IMR-90 (cell line): ENCODE measurements at regions not wholly inside any gene's neighbourhood (a gene's known extent, or its start where the extent isn't known, plus 50 kb on each side); places are given as distances from the start of the nearest gene placed in this dataset.

Source experiments
- ATAC-seq: fragments of 200-7000 bp; cut with Tn5 transposase; 2 replicates; pipeline ENCODE4 v1.9.1; 2020; ENCODE audit warnings: low read depth, mild to moderate bottlenecking, moderate library complexity
- BruUV-seq: library from RNA; stranded (reverse); fragments of 400-500 nt; replicated peaks from 2 replicates; lab custom pipeline; 2021; lab: Mats Ljungman, UMichigan
- CTCF ChIA-PET: fragments of 300-600 bp; formaldehyde crosslinking; extraction: SDS; loops from one replicate; lab custom pipeline; 2021; ENCODE audit warnings: antibody characterized with exemption; lab: Yijun Ruan, JAX
- POLR2A ChIA-PET: fragments of 300-600 bp; sonication (Branson Sonifier 250); formaldehyde crosslinking; loops from one replicate; lab custom pipeline; 2022; ENCODE audit warnings: antibody characterized with exemption; ENCODE audit not compliant: unreplicated experiment; lab: Charles Lee
- DNase-seq: peaks from one replicate; pipeline ENCODE4 v3.0.0; 2013
- H2AFZ ChIP-seq: replicated peaks from 2 replicates; pipeline ENCODE3; 2013; ENCODE audit warnings: low read length, mild to moderate bottlenecking; ENCODE audit not compliant: poor library complexity
- H2AK5ac ChIP-seq: 2 replicates; pipeline ENCODE4 v1.6.1; 2013; ENCODE audit warnings: low read depth, low read length, inconsistent platforms
- H2AK9ac ChIP-seq: replicated peaks from 2 replicates; pipeline ENCODE3; 2013; ENCODE audit warnings: mild to moderate bottlenecking, low read depth, low read length, moderate library complexity; ENCODE audit not compliant: poor library complexity
- H2BK120ac ChIP-seq: 2 replicates; pipeline ENCODE4 v1.6.1; 2013; ENCODE audit warnings: low read depth, low read length, inconsistent platforms
- H2BK15ac ChIP-seq: 3 replicates; pipeline ENCODE4 v1.6.1; 2013; ENCODE audit warnings: low read depth, low read length, inconsistent platforms
- H2BK20ac ChIP-seq: 2 replicates; pipeline ENCODE4 v1.6.1; 2013; ENCODE audit warnings: low read depth, mild to moderate bottlenecking, inconsistent platforms, low read length, moderate library complexity
- H2BK5ac ChIP-seq: 2 replicates; pipeline ENCODE4 v1.6.1; 2013; ENCODE audit warnings: mild to moderate bottlenecking, low read depth, low read length, inconsistent platforms; ENCODE audit not compliant: poor library complexity, severe bottlenecking
- H3K14ac ChIP-seq: replicated peaks from 2 replicates; pipeline ENCODE4 v1.6.1; 2013; ENCODE audit warnings: low read depth, low read length, inconsistent platforms
- H3K18ac ChIP-seq: 2 replicates; pipeline ENCODE4 v1.6.1; 2013; ENCODE audit warnings: low read depth, low read length, control low read depth
- H3K23ac ChIP-seq: 2 replicates; pipeline ENCODE4 v1.6.1; 2013; ENCODE audit warnings: low read depth, low read length, inconsistent platforms
- H3K27ac ChIP-seq: 2 replicates; pipeline ENCODE4 v1.5.1; 2013; ENCODE audit warnings: mild to moderate bottlenecking, control low read depth, low read length; ENCODE audit not compliant: insufficient read depth
- H3K27me3 ChIP-seq: 2 replicates; pipeline ENCODE4 v1.6.1; 2013; ENCODE audit warnings: low read length; ENCODE audit not compliant: control insufficient read depth, insufficient read depth
- H3K36me3 ChIP-seq: 2 replicates; pipeline ENCODE4 v1.6.1; 2013; ENCODE audit warnings: low read length, mixed read lengths; ENCODE audit not compliant: control insufficient read depth, insufficient read depth
- H3K4ac ChIP-seq: 2 replicates; pipeline ENCODE4 v1.6.1; 2013; ENCODE audit warnings: low read depth, low read length, inconsistent platforms
- H3K4me1 ChIP-seq: 2 replicates; pipeline ENCODE4 v1.6.1; 2013; ENCODE audit warnings: low read length, mixed read lengths; ENCODE audit not compliant: control insufficient read depth, insufficient read depth
- H3K4me2 ChIP-seq: 2 replicates; pipeline ENCODE4 v1.6.1; 2013; ENCODE audit warnings: low read depth, mild to moderate bottlenecking, control low read depth, low read length, moderate library complexity
- H3K4me3 ChIP-seq: 2 replicates; pipeline ENCODE4 v1.5.1; 2013; ENCODE audit warnings: low read depth, mild to moderate bottlenecking, control low read depth, low read length, moderate library complexity; ENCODE audit not compliant: insufficient read depth
- H3K56ac ChIP-seq: 2 replicates; pipeline ENCODE4 v1.6.1; 2013; ENCODE audit warnings: low read length, inconsistent platforms; ENCODE audit not compliant: insufficient read depth; ENCODE audit errors: extremely low read depth
- H3K79me1 ChIP-seq, 2 experiments: 2 replicates each; pipeline ENCODE4 v1.6.1; 2013; ENCODE audit warnings: low read length in 2 of 2, inconsistent platforms in 1 of 2, low read depth in 1 of 2
- H3K9ac ChIP-seq: 2 replicates; pipeline ENCODE4 v1.6.1; 2013; ENCODE audit warnings: low read depth, low read length, control low read depth
- H3K9me1 ChIP-seq: 2 replicates; pipeline ENCODE4 v1.6.1; 2013; ENCODE audit warnings: low read length, inconsistent platforms; ENCODE audit not compliant: insufficient read depth
- H3K9me3 ChIP-seq: 2 replicates; pipeline ENCODE4 v1.6.1; 2013; ENCODE audit warnings: low read length; ENCODE audit not compliant: control insufficient read depth, insufficient read depth
- H4K20me1 ChIP-seq: 2 replicates; pipeline ENCODE4 v1.6.1; 2013; ENCODE audit warnings: low read length, inconsistent platforms; ENCODE audit not compliant: insufficient read depth
- H4K5ac ChIP-seq: 2 replicates; pipeline ENCODE4 v1.6.1; 2013; ENCODE audit warnings: mild to moderate bottlenecking, low read depth, low read length, control low read depth
- H4K8ac ChIP-seq, 2 experiments: 2 replicates each; pipeline ENCODE4 v1.6.1; 2013; ENCODE audit warnings: low read depth in 2 of 2, low read length in 2 of 2, control low read depth in 1 of 2, inconsistent platforms in 1 of 2
- H4K91ac ChIP-seq: 2 replicates; pipeline ENCODE4 v1.6.1; 2013; ENCODE audit warnings: low read depth, low read length, inconsistent platforms; ENCODE audit not compliant: insufficient read depth
- BHLHE40 ChIP-seq: fragments of 150-350 bp; IDR thresholded peaks from 2 replicates; pipeline ENCODE4 v1.6.1; 2016; ENCODE audit warnings: mild to moderate bottlenecking, low read depth, low read length
- CEBPB ChIP-seq: IDR thresholded peaks from 2 replicates; pipeline ENCODE4 v1.6.1; 2012; ENCODE audit warnings: low read depth, low read length, improper control_type of control experiment
- CHD1 ChIP-seq: IDR thresholded peaks from 2 replicates; pipeline ENCODE4 v1.6.1; 2012; ENCODE audit warnings: low read depth, low read length, improper control_type of control experiment
- CTCF ChIP-seq: conservative IDR thresholded peaks from 2 replicates; pipeline ENCODE4 v1.5.1; 2012; ENCODE audit warnings: mild to moderate bottlenecking, low read depth, low read length, improper control_type of control experiment
- ELK1 ChIP-seq: fragments of 150-350 bp; IDR thresholded peaks from 2 replicates; pipeline ENCODE4 v1.6.1; 2016; ENCODE audit warnings: low read depth, mild to moderate bottlenecking, low read length, moderate library complexity, borderline replicate concordance
- FOS ChIP-seq: fragments of 150-350 bp; IDR thresholded peaks from 2 replicates; pipeline ENCODE4 v1.6.1; 2016; ENCODE audit warnings: low read depth, low read length
- MAFK ChIP-seq: IDR thresholded peaks from 2 replicates; pipeline ENCODE4 v1.6.1; 2012; ENCODE audit warnings: low read depth, low read length, improper control_type of control experiment
- MAZ ChIP-seq: IDR thresholded peaks from 2 replicates; pipeline ENCODE4 v1.6.1; 2012; ENCODE audit warnings: low read depth, mild to moderate bottlenecking, low read length, improper control_type of control experiment, moderate library complexity, borderline replicate concordance
- MXI1 ChIP-seq: IDR thresholded peaks from 2 replicates; pipeline ENCODE4 v1.6.1; 2012; ENCODE audit warnings: low read depth, mild to moderate bottlenecking, low read length, moderate library complexity, borderline replicate concordance
- NFE2L2 ChIP-seq: fragments of 150-350 bp; IDR thresholded peaks from 2 replicates; pipeline ENCODE4 v1.6.1; 2016; ENCODE audit warnings: low read depth, mild to moderate bottlenecking, low read length
- POLR2A ChIP-seq: IDR thresholded peaks from 2 replicates; pipeline ENCODE4 v1.6.1; 2012; ENCODE audit warnings: mild to moderate bottlenecking, low read depth, low read length
- RAD21 ChIP-seq: IDR thresholded peaks from 2 replicates; pipeline ENCODE4 v1.6.1; 2012; ENCODE audit warnings: low read length, improper control_type of control experiment
- RCOR1 ChIP-seq: IDR thresholded peaks from 2 replicates; pipeline ENCODE4 v1.6.1; 2012; ENCODE audit warnings: mild to moderate bottlenecking, low read length, improper control_type of control experiment; ENCODE audit not compliant: insufficient replicate concordance
- RFX5 ChIP-seq: IDR thresholded peaks from 2 replicates; pipeline ENCODE4 v1.8.0; 2012; ENCODE audit warnings: low read depth, mild to moderate bottlenecking, low read length, moderate library complexity
- SMC3 ChIP-seq: fragments of 150-350 bp; IDR thresholded peaks from 2 replicates; pipeline ENCODE4 v1.6.1; 2016; ENCODE audit warnings: low read depth, mild to moderate bottlenecking, antibody characterized with exemption, low read length, moderate library complexity
- USF2 ChIP-seq: fragments of 150-350 bp; IDR thresholded peaks from 2 replicates; pipeline ENCODE4 v1.6.1; 2017; ENCODE audit warnings: mild to moderate bottlenecking, antibody characterized with exemption, low read length, low read depth
- WGBS, 2 experiments: methylation state at CpG; one replicate each; pipeline versions ENCODE4 v1.1.5 to v1.1.7; 2013; ENCODE audit warnings: missing lambda C conversion rate in 2 of 2; ENCODE audit not compliant: insufficient read length in 1 of 2; ENCODE audit errors: extremely low coverage in 2 of 2; 5-methylcytosine and 5-hydroxymethylcytosine counted together
- dilution Hi-C: fragments of 300-500 bp; cut with HindIII; formaldehyde crosslinking; loops from one replicate; pipeline ENCODE4 v1.14.3; 2018; ENCODE audit warnings: low sequenced_read_pairs; ENCODE audit not compliant: unreplicated experiment
- in situ Hi-C: fragments of 300-500 bp; cut with MboI; formaldehyde crosslinking; loops from 3 replicates; pipeline ENCODE4 v1.14.3; 2019; ENCODE audit warnings: low sequenced_read_pairs, inconsistent platforms, mixed read lengths
- intact Hi-C: fragments of 100-400 bp; cut with micrococcal nuclease; formaldehyde crosslinking; loops from 2 replicates; pipeline ENCODE4 v1.10.0; 2022

GRCh38 chr19:28583713-28584112 is 629.2 kb downstream of the UQCRFS1 start:
- Histone ChIP-seq H3K36me3 (no peaks in the 10 kb centered on the region), H2BK120ac (no peak overlapping the region), H3K9me1 (no peaks in the 10 kb centered on the region), H3K56ac (no peak overlapping the region), H4K5ac (no peak overlapping the region), H2BK15ac (no peak overlapping the region), H2AK9ac (no peak overlapping the region), H2BK20ac (no peak overlapping the region), H3K18ac (no peak overlapping the region), H3K9ac (no peak overlapping the region), H3K23ac (no peak overlapping the region), H2BK5ac (no peak overlapping the region), H3K4me3 (no peak overlapping the region), H4K20me1 (no peaks in the 10 kb centered on the region), H3K4me2 (no peak overlapping the region), H3K4me1 (no peaks in the 10 kb centered on the region), H3K79me1 (no peaks in the 10 kb centered on the region), H2AFZ (no peak overlapping the region), H3K4ac (no peak overlapping the region), H2AK5ac (no peak overlapping the region), H4K8ac (no peak overlapping the region), H3K27me3 (no peaks in the 10 kb centered on the region), H3K14ac (no peak overlapping the region), H3K9me3 (peaks cover 50% of the 10 kb centered on the region), H3K27ac (no peak overlapping the region), H4K91ac (no peak overlapping the region)
- in situ Hi-C loops (no loop called here), intact Hi-C loops (no loop called here), dilution Hi-C loops (no loop called here)
- TF ChIP-seq CTCF (no peak), SMC3 (no peak), ELK1 (no peak), RFX5 (no peak), BHLHE40 (no peak), CHD1 (no peak), USF2 (no peak), CEBPB (no peak), MXI1 (no peak), FOS (no peak), MAZ (no peak), NFE2L2 (no peak), POLR2A (no peak), RCOR1 (no peak), MAFK (no peak), RAD21 (no peak)
- ChIA-PET CTCF (no interaction called here), POLR2A (no interaction called here)
- ATAC-seq (no peak), DNase-seq (no peak)
- BruUV-seq, result no TSS peak
- WGBS, 2 experiments, result 52% methylated on average over 3 of the region's 8 CpGs; no CpG with 5 or more reads in 1 of the 2 experiments
